HG03354 (cell line): ENCODE measurements at regions not wholly inside any gene's neighbourhood (a gene's known extent, or its start where the extent isn't known, plus 50 kb on each side); places are given as distances from the start of the nearest gene placed in this dataset.

Experiments
- ATAC-seq: cut with Tn5 transposase; IDR thresholded peaks from one replicate; pipeline ENCODE4 v1.9.1; 2021; ENCODE audit warnings: mild to moderate bottlenecking; ENCODE audit not compliant: unreplicated experiment, poor library complexity, severe bottlenecking

GRCh38 chr20:52676283-52676995 lies 295.7 kb upstream of the TSHZ2 start:
- no peak for ATAC-seq

GRCh38 chr20:52675375-52675774 lies 296.8 kb upstream of the TSHZ2 start:
- no peak for ATAC-seq

GRCh38 chr20:52668626-52669025 lies 303.5 kb upstream of the TSHZ2 start:
- no peak for ATAC-seq

GRCh38 chr20:52667358-52667757 lies 304.8 kb upstream of the TSHZ2 start:
- ATAC-seq = no peak

GRCh38 chr20:52665441-52665840 lies 306.7 kb upstream of the TSHZ2 start:
- no peak for ATAC-seq

- no peak for ATAC-seq
Measured at GRCh38 chr20:52655395-52655794, 316.8 kb upstream of the TSHZ2 start.

- ATAC-seq = no peak
Measured at GRCh38 chr20:52654567-52654966, 317.6 kb upstream of the TSHZ2 start.

- no peak for ATAC-seq
Measured at GRCh38 chr20:52652271-52652670, 319.9 kb upstream of the TSHZ2 start.

GRCh38 chr20:52649727-52650126 lies 322.4 kb upstream of the TSHZ2 start:
- no peak for ATAC-seq

GRCh38 chr20:52645822-52646221 lies 326.3 kb upstream of the TSHZ2 start:
- no peak for ATAC-seq

- no peak for ATAC-seq
Measured at GRCh38 chr20:52643034-52643433, 329.1 kb upstream of the TSHZ2 start.

GRCh38 chr20:52637201-52637600 lies 335.0 kb upstream of the TSHZ2 start:
- ATAC-seq = no peak

GRCh38 chr20:52631469-52631868 lies 340.7 kb upstream of the TSHZ2 start:
- no peak for ATAC-seq

GRCh38 chr20:52630138-52630537 lies 342.0 kb upstream of the TSHZ2 start:
- no peak for ATAC-seq

GRCh38 chr20:52624281-52624680 lies 347.9 kb upstream of the TSHZ2 start:
- ATAC-seq = no peak

- ATAC-seq = no peak
Measured at GRCh38 chr20:52622081-52622480, 350.1 kb upstream of the TSHZ2 start.

- ATAC-seq = no peak
Measured at GRCh38 chr20:52621401-52621800, 350.8 kb upstream of the TSHZ2 start.

- no peak for ATAC-seq
Measured at GRCh38 chr20:52619671-52620070, 352.5 kb upstream of the TSHZ2 start.

GRCh38 chr20:52619101-52619500 lies 353.1 kb upstream of the TSHZ2 start:
- ATAC-seq = peak; percentile 79

- ATAC-seq = no peak
Measured at GRCh38 chr20:52616629-52617028, 355.5 kb upstream of the TSHZ2 start.

GRCh38 chr20:52614051-52614863 lies 357.9 kb upstream of the TSHZ2 start:
- no peak for ATAC-seq
